ENCODE measurements at regions not wholly inside any gene's neighbourhood (a gene's known extent, or its start where the extent isn't known, plus 50 kb on each side); places are given as distances from the start of the nearest gene placed in this dataset.
"Not testable (repeated sequence)": the region's sequence is repeated elsewhere in the genome, so short reads cannot be mapped to it uniquely, and the experiment has no call there.

DNA sequence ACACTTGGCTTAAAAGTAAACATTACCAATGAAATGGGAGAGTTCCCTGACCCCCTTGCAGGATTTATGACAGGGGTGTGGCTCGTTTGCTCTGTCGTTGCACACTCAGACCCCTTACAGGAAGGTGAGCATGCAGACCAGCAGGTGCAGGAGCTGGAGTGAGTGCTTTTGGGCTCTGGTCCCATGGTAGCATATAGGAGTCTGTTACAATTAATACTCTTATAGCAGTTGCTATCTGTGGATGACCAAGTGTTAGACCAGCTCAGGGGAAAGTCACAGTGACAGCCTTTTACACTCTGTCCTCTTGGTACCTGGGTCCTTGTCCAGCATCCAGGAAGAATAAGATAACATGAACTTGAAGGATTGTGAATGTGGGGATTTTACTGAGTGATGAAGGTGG is 1177.5 kb downstream of the NSUN3 start:
- DNase-seq = no peak
- Histone ChIP-seq H3K4me3 (no peak overlapping the region), H3K36me3 (no peaks in the 10 kb centered on the region), H3K27ac (no peak overlapping the region), H3K27me3 (no peaks in the 10 kb centered on the region), H3K4me1 (no peaks in the 10 kb centered on the region), H3K9me3 (no peaks in the 10 kb centered on the region)
- in situ Hi-C loops (cut with MboI; ENCODE audit: low pct_ligation_motif_present in 1 of 4, low pct_unique_long_range_greater_than_20kb in 1 of 4, low sequenced_read_pairs in 3 of 4) (no loop called here), intact Hi-C loops (cut with DNase I; ENCODE audit: low total_unique reads) (no loop called here)
- 25 to 31% methylated on average over 2 of the region's 2 CpGs for WGBS, 2 donors (ENCODE audit: low coverage in 1 of 2)
- TF ChIP-seq CTCF (IDR thresholded peaks at IDR 0.05) = no peak
- TF ChIP-seq POLR2A (IDR thresholded peaks at IDR 0.05) = no peak
- no peak for TF ChIP-seq POLR2AphosphoS5 (IDR thresholded peaks at IDR 0.05)
- no peak for TF ChIP-seq EP300 (IDR thresholded peaks at IDR 0.05; ENCODE audit: low read depth)

GRCh38 chr3:95241256-95241655 is 1178.4 kb downstream of the NSUN3 start:
- H3K27ac ChIP-seq; H3K4me3 ChIP-seq; H3K9me3 ChIP-seq; in situ Hi-C loops (cut with MboI; ENCODE audit: low pct_ligation_motif_present in 1 of 4, low pct_unique_long_range_greater_than_20kb in 1 of 4, low sequenced_read_pairs in 3 of 4); DNase-seq; H3K27me3 ChIP-seq; intact Hi-C loops (cut with DNase I; ENCODE audit: low total_unique reads); H3K4me1 ChIP-seq; H3K36me3 ChIP-seq: not testable (repeated sequence)
- 75 to 87% methylated on average over 6 to 9 of the region's 9 CpGs for WGBS, 2 donors (ENCODE audit: low coverage in 1 of 2)

DNA sequence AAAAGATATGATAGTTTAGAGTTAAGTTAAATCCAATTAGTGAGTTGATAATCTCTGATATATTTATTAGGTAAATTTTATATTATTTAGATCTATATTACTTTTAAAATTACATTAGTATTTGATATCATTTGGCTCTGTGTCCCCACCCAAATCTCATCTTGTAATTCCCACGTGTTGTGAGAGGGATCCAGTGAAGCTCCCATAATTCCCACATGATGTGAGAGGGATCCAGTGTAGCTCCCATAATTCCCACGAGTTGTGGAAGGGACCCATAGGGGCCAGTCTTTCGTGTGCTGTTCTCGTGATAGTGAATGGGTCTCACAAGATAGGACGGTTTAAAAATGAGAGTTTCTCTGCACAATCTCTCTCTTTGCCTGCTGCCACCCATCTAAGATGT is 1183.6 kb downstream of the NSUN3 start:
- TF ChIP-seq POLR2AphosphoS5 (IDR thresholded peaks at IDR 0.05) (no peak), CTCF (IDR thresholded peaks at IDR 0.05) (no peak), EP300 (IDR thresholded peaks at IDR 0.05; ENCODE audit: low read depth) (no peak), POLR2A (IDR thresholded peaks at IDR 0.05) (no peak)
- H3K27ac ChIP-seq = no peak overlapping the region
- no peaks in the 10 kb centered on the region for H3K27me3 ChIP-seq
- WGBS, 2 donors (ENCODE audit: low coverage in 1 of 2) = 71 to 81% methylated on average over 5 of the region's 5 CpGs
- no peaks in the 10 kb centered on the region for H3K9me3 ChIP-seq
- no peak overlapping the region for H3K4me3 ChIP-seq
- no peaks in the 10 kb centered on the region for H3K36me3 ChIP-seq
- no peaks in the 10 kb centered on the region for H3K4me1 ChIP-seq
- intact Hi-C loops (cut with DNase I; ENCODE audit: low total_unique reads) (no loop called here), in situ Hi-C loops (cut with MboI; ENCODE audit: low pct_ligation_motif_present in 1 of 4, low pct_unique_long_range_greater_than_20kb in 1 of 4, low sequenced_read_pairs in 3 of 4) (no loop called here)
- no peak for DNase-seq

- no peaks in the 10 kb centered on the region for H3K4me1 ChIP-seq
Observed at GRCh38 chr3:95254061-95254460, 1191.2 kb downstream of the NSUN3 start.

More at GRCh38 chr3:95254061-95254460, 1191.2 kb downstream of the NSUN3 start:
- TF ChIP-seq CTCF (IDR thresholded peaks at IDR 0.05) (no peak), POLR2A (IDR thresholded peaks at IDR 0.05) (no peak), EP300 (IDR thresholded peaks at IDR 0.05; ENCODE audit: low read depth) (no peak), POLR2AphosphoS5 (IDR thresholded peaks at IDR 0.05) (no peak)
- no peaks in the 10 kb centered on the region for H3K9me3 ChIP-seq
- intact Hi-C loops (cut with DNase I; ENCODE audit: low total_unique reads) (no loop called here), in situ Hi-C loops (cut with MboI; ENCODE audit: low pct_ligation_motif_present in 1 of 4, low pct_unique_long_range_greater_than_20kb in 1 of 4, low sequenced_read_pairs in 3 of 4) (no loop called here)
- H3K36me3 ChIP-seq = no peaks in the 10 kb centered on the region
- H3K27me3 ChIP-seq = no peaks in the 10 kb centered on the region
- no peak overlapping the region for H3K27ac ChIP-seq
- no peak overlapping the region for H3K4me3 ChIP-seq
- no peak for DNase-seq

Measured in transverse colon (tissue), 4 donors.